Astrocyte of the spinal cord (primary cell): ENCODE measurements at regions not wholly inside any gene's neighbourhood (a gene's known extent, or its start where the extent isn't known, plus 50 kb on each side); places are given as distances from the start of the nearest gene placed in this dataset.

ENCODE experiments used
- DNase-seq: peaks from one replicate; pipeline ENCODE4 v3.0.0; 2011; ENCODE audit warnings: low read depth, low spot score
- H3K4me3 ChIP-seq: 2 replicates; pipeline ENCODE4 v1.5.1; 2011; ENCODE audit warnings: low read depth, mild to moderate bottlenecking, low read length, moderate library complexity
- CTCF ChIP-seq: IDR thresholded peaks from 2 replicates; pipeline ENCODE4 v1.5.1; 2012; ENCODE audit warnings: low read depth, mild to moderate bottlenecking, low read length, inconsistent platforms
- in situ Hi-C: cut with HindIII; loops from 2 replicates; pipeline ENCODE4 v1.10.0; 2017; ENCODE audit warnings: low sequenced_read_pairs

- no peak overlapping the region for H3K4me3 ChIP-seq
- in situ Hi-C loops, result no loop called here
- no peak for TF ChIP-seq CTCF
- no peak for DNase-seq
Observed at GRCh38 chr14:99065551-99065950, 206.4 kb downstream of the BCL11B start.

- no peak overlapping the region for H3K4me3 ChIP-seq
- DNase-seq, result no peak
- in situ Hi-C loops, result no loop called here
- TF ChIP-seq CTCF, result no peak
Observed at GRCh38 chr14:99066378-99066777, 205.6 kb downstream of the BCL11B start.

- H3K4me3 ChIP-seq, result no peak overlapping the region
- in situ Hi-C loops, result no loop called here
- DNase-seq, result no peak
- no peak for TF ChIP-seq CTCF
Observed at GRCh38 chr14:99067141-99067920, 204.7 kb downstream of the BCL11B start.

DNA sequence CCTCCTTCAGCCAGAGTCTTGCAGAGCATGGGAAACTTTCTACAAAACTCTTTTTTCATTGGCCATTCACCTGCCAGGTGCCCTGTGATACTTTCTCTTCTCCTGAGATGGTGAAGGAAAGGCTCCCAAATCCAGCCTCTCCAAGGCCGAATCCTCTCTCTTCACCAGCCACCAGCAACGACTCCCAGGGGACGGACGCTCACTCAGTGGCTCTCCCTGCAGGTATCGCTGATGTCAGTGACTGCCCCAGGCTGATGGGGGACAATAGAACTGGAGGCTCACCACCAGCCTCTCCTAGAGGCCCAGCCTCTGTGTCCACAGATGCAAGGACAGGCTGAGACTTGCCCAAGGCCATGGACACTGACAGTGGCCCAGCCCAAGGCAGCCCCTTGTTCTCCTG is 204.1 kb downstream of the BCL11B start:
- in situ Hi-C loops, result no loop called here
- no peak for DNase-seq
- H3K4me3 ChIP-seq, result no peak overlapping the region
- TF ChIP-seq CTCF, result no peak

- no peak overlapping the region for H3K4me3 ChIP-seq
- no peak for TF ChIP-seq CTCF
- no peak for DNase-seq
- in situ Hi-C loops, result no loop called here
Observed at GRCh38 chr14:99069946-99070345, 202.1 kb downstream of the BCL11B start.

GRCh38 chr14:99072433-99072832 is 199.6 kb downstream of the BCL11B start:
- TF ChIP-seq CTCF, result no peak
- in situ Hi-C loops, result no loop called here
- H3K4me3 ChIP-seq, result no peak overlapping the region
- DNase-seq, result no peak

GRCh38 chr14:99072956-99073355 is 199.0 kb downstream of the BCL11B start:
- no peak for DNase-seq
- in situ Hi-C loops, result no loop called here
- no peak for TF ChIP-seq CTCF
- H3K4me3 ChIP-seq, result no peak overlapping the region
